Trophoblast cell (in vitro differentiated cells and primary cell): ENCODE measurements at regions not wholly inside any gene's neighbourhood (a gene's known extent, or its start where the extent isn't known, plus 50 kb on each side); places are given as distances from the start of the nearest gene placed in this dataset.
A peak's percentile ranks its signal among the peaks of the same experiment; 100 is the strongest.

ENCODE experiments used
- DNase-seq, 2 donors: peaks; one replicate each; pipeline ENCODE4 v3.0.0-alpha.2; 2016
- H2AFZ ChIP-seq: 2 replicates; pipeline ENCODE4 v1.6.1; 2013; ENCODE audit warnings: low read length, moderate library complexity, mild to moderate bottlenecking; ENCODE audit not compliant: insufficient read depth, poor library complexity
- H2AK5ac ChIP-seq: 2 replicates; pipeline ENCODE4 v1.6.1; 2013; ENCODE audit warnings: mild to moderate bottlenecking, low read length
- H2BK120ac ChIP-seq: 2 replicates; pipeline ENCODE4 v1.6.1; 2013; ENCODE audit warnings: low read length, mild to moderate bottlenecking, moderate library complexity; ENCODE audit not compliant: insufficient read depth, poor library complexity
- H2BK12ac ChIP-seq: 2 replicates; pipeline ENCODE4 v1.6.1; 2013; ENCODE audit warnings: mild to moderate bottlenecking, low read length, moderate library complexity
- H2BK5ac ChIP-seq: 2 replicates; pipeline ENCODE4 v1.6.1; 2013; ENCODE audit warnings: low read length, low read depth, moderate library complexity, mild to moderate bottlenecking; ENCODE audit not compliant: poor library complexity
- H3K14ac ChIP-seq: 2 replicates; pipeline ENCODE4 v1.6.1; 2013; ENCODE audit warnings: mild to moderate bottlenecking, low read length
- H3K18ac ChIP-seq: 2 replicates; pipeline ENCODE4 v1.6.1; 2013; ENCODE audit warnings: mild to moderate bottlenecking, low read length
- H3K23ac ChIP-seq: 2 replicates; pipeline ENCODE4 v1.6.1; 2013; ENCODE audit warnings: low read length
- H3K27ac ChIP-seq: 2 replicates; pipeline ENCODE4 v1.5.1; 2013; ENCODE audit warnings: low read depth, mild to moderate bottlenecking, inconsistent platforms, low read length, moderate library complexity
- H3K27me3 ChIP-seq: 2 replicates; pipeline ENCODE4 v1.6.1; 2013; ENCODE audit warnings: inconsistent platforms, mild to moderate bottlenecking, low read length, moderate library complexity; ENCODE audit not compliant: insufficient read depth
- H3K36me3 ChIP-seq, 2 experiments: 1 replicate in 1 of 2; 2 replicates in 1 of 2; pipeline ENCODE4 v1.6.1; 2013; ENCODE audit warnings: low read length in 2 of 2, mild to moderate bottlenecking in 2 of 2, moderate library complexity in 1 of 2; ENCODE audit not compliant: insufficient read depth in 2 of 2, control insufficient read depth in 1 of 2
- H3K4ac ChIP-seq: 2 replicates; pipeline ENCODE4 v1.6.1; 2013; ENCODE audit warnings: low read depth, mild to moderate bottlenecking, low read length, moderate library complexity
- H3K4me1 ChIP-seq, 2 experiments: 1 replicate in 1 of 2; 2 replicates in 1 of 2; pipeline ENCODE4 v1.6.1; 2013; ENCODE audit warnings: low read length in 2 of 2, mild to moderate bottlenecking in 2 of 2, moderate library complexity in 1 of 2; ENCODE audit not compliant: insufficient read depth in 2 of 2, control insufficient read depth in 1 of 2
- H3K4me2 ChIP-seq: 2 replicates; pipeline ENCODE4 v1.6.1; 2013; ENCODE audit warnings: inconsistent platforms, mild to moderate bottlenecking, low read length, moderate library complexity
- H3K4me3 ChIP-seq: 2 replicates; pipeline ENCODE4 v1.5.1; 2013; ENCODE audit warnings: mild to moderate bottlenecking, low read depth, low read length, inconsistent platforms
- H3K79me1 ChIP-seq: one replicate; pipeline ENCODE4 v1.6.1; 2013; ENCODE audit warnings: low read length
- H3K79me2 ChIP-seq: 2 replicates; pipeline ENCODE4 v1.6.1; 2013; ENCODE audit warnings: low read length, mild to moderate bottlenecking; ENCODE audit not compliant: control insufficient read depth, insufficient read depth, poor library complexity
- H3K9ac ChIP-seq: 2 replicates; pipeline ENCODE4 v1.6.1; 2013; ENCODE audit warnings: mild to moderate bottlenecking, low read length
- H3K9me3 ChIP-seq: 2 replicates; pipeline ENCODE4 v1.6.1; 2013; ENCODE audit warnings: low read depth, mild to moderate bottlenecking, control low read depth, inconsistent platforms, low read length; ENCODE audit not compliant: insufficient read depth
- H4K12ac ChIP-seq: 2 replicates; pipeline ENCODE4 v1.6.1; 2013; ENCODE audit warnings: low read depth, mild to moderate bottlenecking, low read length, moderate library complexity
- H4K8ac ChIP-seq: 2 replicates; pipeline ENCODE4 v1.6.1; 2013; ENCODE audit warnings: low read depth, mild to moderate bottlenecking, low read length, moderate library complexity
- H4K91ac ChIP-seq: one replicate; pipeline ENCODE4 v1.6.1; 2013; ENCODE audit warnings: low read depth, mild to moderate bottlenecking, low read length, moderate library complexity
- WGBS: extraction: QIAGEN DNeasy Blood & Tissue Kit; methylation state at CpG from one replicate; pipeline ENCODE4 v1.1.7; 2013; ENCODE audit warnings: missing lambda C conversion rate; ENCODE audit not compliant: insufficient read length, insufficient coverage; ENCODE audit errors: extremely low coverage; 5-methylcytosine and 5-hydroxymethylcytosine counted together

DNA sequence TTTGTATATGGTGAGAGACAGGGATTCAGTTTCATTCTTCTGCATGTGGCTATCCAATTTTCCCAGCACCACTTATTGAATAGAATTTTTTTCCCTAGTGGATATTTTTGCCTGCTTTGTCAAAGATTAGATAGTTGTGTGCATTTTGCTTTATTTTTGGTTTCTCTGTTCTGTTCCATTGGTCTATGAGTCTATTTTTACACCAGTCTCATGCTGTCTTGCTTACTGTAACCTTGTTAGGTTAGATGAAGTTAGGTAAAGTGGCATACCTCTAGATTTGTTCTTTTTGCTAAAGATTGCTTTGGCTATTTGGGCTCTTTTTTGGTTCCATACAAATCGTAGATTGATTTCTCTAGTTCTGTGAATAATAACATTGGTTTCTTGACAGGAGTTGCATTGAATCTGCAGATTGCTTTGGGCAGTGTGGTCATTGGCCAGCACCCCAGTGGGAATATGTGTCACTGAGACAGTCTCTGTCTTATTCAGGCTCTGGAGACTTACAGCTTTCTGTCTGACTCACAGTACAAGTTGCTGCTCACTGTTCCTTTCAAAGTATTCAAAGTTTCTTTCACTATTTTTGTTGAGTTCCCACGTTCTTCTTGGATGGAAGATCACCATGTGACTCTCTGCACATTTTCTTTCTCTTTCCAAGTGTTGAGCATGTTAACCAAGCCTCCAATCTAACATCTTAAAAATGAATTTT lies 709.1 kb downstream of the CDH11 start:
- no peak for DNase-seq
- Histone ChIP-seq H3K4ac (no peak overlapping the region), H3K4me2 (no peak overlapping the region), H3K79me2 (no peaks in the 10 kb centered on the region), H3K27ac (no peak overlapping the region), H2AK5ac (no peak overlapping the region), H3K36me3 (no peaks in the 10 kb centered on the region), H3K14ac (no peak overlapping the region), H3K9me3 (no peaks in the 10 kb centered on the region), H4K8ac (no peak overlapping the region), H3K4me1 (peaks cover 0 to 2% of the 10 kb centered on the region in 2 experiments), H2AFZ (no peak overlapping the region), H2BK12ac (no peak overlapping the region), H2BK120ac (no peak overlapping the region), H2BK5ac (no peak overlapping the region), H3K9ac (no peak overlapping the region), H4K91ac (no peak overlapping the region), H4K12ac (no peak overlapping the region), H3K4me3 (no peak overlapping the region), H3K18ac (no peak overlapping the region), H3K79me1 (no peaks in the 10 kb centered on the region), H3K27me3 (no peaks in the 10 kb centered on the region), H3K23ac (no peak overlapping the region)
- no CpG with 5 or more reads among the region's 2 CpGs for WGBS

GRCh38 chr16:64410306-64410705 lies 711.6 kb downstream of the CDH11 start:
- no peak overlapping the region for H2AK5ac ChIP-seq
- H2BK120ac ChIP-seq: no peak overlapping the region
- H3K14ac ChIP-seq: no peak overlapping the region
- no peak overlapping the region for H4K8ac ChIP-seq
- H3K27ac ChIP-seq: no peak overlapping the region
- H3K9ac ChIP-seq: no peak overlapping the region
- H3K4me3 ChIP-seq: no peak overlapping the region
- no peak overlapping the region for H3K23ac ChIP-seq
- no peaks in the 10 kb centered on the region for H3K36me3 ChIP-seq
- no peak overlapping the region for H2BK12ac ChIP-seq
- no peak for DNase-seq
- H3K4me2 ChIP-seq: no peak overlapping the region
- H2BK5ac ChIP-seq: no peak overlapping the region
- no peak overlapping the region for H4K91ac ChIP-seq
- no peaks in the 10 kb centered on the region for H3K9me3 ChIP-seq
- no peak overlapping the region for H3K18ac ChIP-seq
- H3K27me3 ChIP-seq: no peaks in the 10 kb centered on the region
- H3K4me1 ChIP-seq: peaks cover 0 to 2% of the 10 kb centered on the region in 2 experiments
- no peak overlapping the region for H4K12ac ChIP-seq
- H2AFZ ChIP-seq: no peak overlapping the region
- no peaks in the 10 kb centered on the region for H3K79me1 ChIP-seq
- WGBS: no CpG with 5 or more reads among the region's 1 CpG
- no peak overlapping the region for H3K4ac ChIP-seq
- no peaks in the 10 kb centered on the region for H3K79me2 ChIP-seq

- H3K4ac ChIP-seq: no peak overlapping the region
- no peak overlapping the region for H3K4me2 ChIP-seq
- no peak overlapping the region for H3K18ac ChIP-seq
- no peak overlapping the region for H2BK5ac ChIP-seq
- H4K8ac ChIP-seq: no peak overlapping the region
- H3K9me3 ChIP-seq: no peaks in the 10 kb centered on the region
- H2AK5ac ChIP-seq: no peak overlapping the region
- no peak overlapping the region for H4K91ac ChIP-seq
- no peak overlapping the region for H3K23ac ChIP-seq
- peaks cover 0 to 2% of the 10 kb centered on the region in 2 experiments for H3K4me1 ChIP-seq
- WGBS: no CpG with 5 or more reads among the region's 4 CpGs
- H2BK12ac ChIP-seq: no peak overlapping the region
- H3K14ac ChIP-seq: no peak overlapping the region
- H3K9ac ChIP-seq: no peak overlapping the region
- no peaks in the 10 kb centered on the region for H3K27me3 ChIP-seq
- no peaks in the 10 kb centered on the region for H3K36me3 ChIP-seq
- H3K79me2 ChIP-seq: no peaks in the 10 kb centered on the region
- no peak overlapping the region for H3K4me3 ChIP-seq
- no peak overlapping the region for H3K27ac ChIP-seq
- no peaks in the 10 kb centered on the region for H3K79me1 ChIP-seq
- peak in 1 of 2 donors; percentile 6 for DNase-seq
- no peak overlapping the region for H4K12ac ChIP-seq
- H2BK120ac ChIP-seq: no peak overlapping the region
- H2AFZ ChIP-seq: no peak overlapping the region
Measured at GRCh38 chr16:64409783-64410210, 712.1 kb downstream of the CDH11 start.

DNA sequence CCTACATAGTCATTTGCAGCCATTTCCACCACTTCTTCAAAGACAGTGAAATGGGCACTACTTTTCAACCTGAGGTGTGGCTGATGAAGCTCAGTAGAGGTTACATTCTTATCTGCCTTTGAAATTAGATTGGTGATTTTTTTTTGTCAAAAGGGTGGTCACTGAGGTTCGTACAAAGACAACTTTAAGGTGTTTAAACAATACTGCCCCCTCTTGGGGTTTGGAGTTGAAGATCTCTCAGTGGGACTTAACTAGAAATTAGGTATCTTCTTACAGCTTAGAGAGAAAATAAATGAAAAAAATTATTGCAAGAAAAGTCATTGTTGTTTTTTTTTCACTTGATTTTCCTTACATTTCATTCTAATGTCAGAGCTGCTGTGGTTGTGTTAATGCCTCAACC lies 713.2 kb downstream of the CDH11 start:
- Histone ChIP-seq H2AK5ac (no peak overlapping the region), H2BK120ac (no peak overlapping the region), H2BK12ac (no peak overlapping the region), H4K8ac (no peak overlapping the region), H3K4me2 (no peak overlapping the region), H3K36me3 (no peaks in the 10 kb centered on the region), H2AFZ (no peak overlapping the region), H3K4me3 (no peak overlapping the region), H3K9me3 (no peaks in the 10 kb centered on the region), H3K79me1 (no peaks in the 10 kb centered on the region), H3K9ac (no peak overlapping the region), H3K4ac (no peak overlapping the region), H4K12ac (no peak overlapping the region), H4K91ac (no peak overlapping the region), H3K79me2 (no peaks in the 10 kb centered on the region), H3K4me1 (peaks cover 0 to 2% of the 10 kb centered on the region in 2 experiments), H2BK5ac (no peak overlapping the region), H3K23ac (no peak overlapping the region), H3K27ac (no peak overlapping the region), H3K27me3 (no peaks in the 10 kb centered on the region), H3K18ac (no peak overlapping the region), H3K14ac (no peak overlapping the region)
- DNase-seq: no peak
- no CpG with 5 or more reads among the region's 1 CpG for WGBS
